Naive thymus-derived CD4-positive, alpha-beta T cell (primary cell): ENCODE measurements at regions not wholly inside any gene's neighbourhood (a gene's known extent, or its start where the extent isn't known, plus 50 kb on each side); places are given as distances from the start of the nearest gene placed in this dataset.
"Not testable (repeated sequence)": the region's sequence is repeated elsewhere in the genome, so short reads cannot be mapped to it uniquely, and the experiment has no call there.

Source experiments
- ATAC-seq: fragments of 150-1000 bp; cut with Tn5 transposase; 2 replicates; pipeline ENCODE4 v1.10.0; 2021; ENCODE audit warnings: mild to moderate bottlenecking, moderate library complexity
- CTCF ChIA-PET: fragments of 350-600 bp; sonication (Branson Sonifier 250); formaldehyde crosslinking; loops from one replicate; lab custom pipeline; 2021; ENCODE audit warnings: antibody characterized with exemption; lab: Charles Lee
- POLR2A ChIA-PET: fragments of 350-600 bp; sonication (Branson Sonifier 250); formaldehyde crosslinking; loops from one replicate; lab custom pipeline; 2021; ENCODE audit warnings: antibody characterized with exemption, inconsistent platforms; lab: Charles Lee
- DNase-seq, 9 donors: peaks; one replicate each; pipeline versions ENCODE4 v3.0.0 to v3.0.0-alpha.2; 2020 to 2022; ENCODE audit warnings: mixed read lengths in 1 of 9
- H3K27ac ChIP-seq: one replicate; pipeline ENCODE4 v1.7.0; 2013; ENCODE audit warnings: mild to moderate bottlenecking, low read depth, low read length, moderate library complexity
- H3K27me3 ChIP-seq, 2 donors: one replicate each; pipeline ENCODE4 v1.7.0; 2013; ENCODE audit warnings: low read length in 2 of 2, mild to moderate bottlenecking in 2 of 2, moderate library complexity in 2 of 2; ENCODE audit not compliant: control insufficient read depth in 2 of 2, insufficient read depth in 2 of 2
- H3K36me3 ChIP-seq, 3 experiments: 1 replicate in 2 of 3; 2 replicates in 1 of 3; pipeline ENCODE4 v1.7.0; 2013; ENCODE audit warnings: low read length in 3 of 3, mild to moderate bottlenecking in 3 of 3, moderate library complexity in 1 of 3; ENCODE audit not compliant: insufficient read depth in 3 of 3, control insufficient read depth in 2 of 3
- H3K4me1 ChIP-seq, 2 donors: one replicate each; pipeline ENCODE4 v1.7.0; 2013; ENCODE audit warnings: low read length in 2 of 2, mild to moderate bottlenecking in 2 of 2, moderate library complexity in 1 of 2; ENCODE audit not compliant: control insufficient read depth in 2 of 2, insufficient read depth in 2 of 2
- H3K4me3 ChIP-seq: 2 replicates; pipeline ENCODE4 v1.7.0; 2013; ENCODE audit warnings: mild to moderate bottlenecking, low read length
- H3K9me3 ChIP-seq, 3 experiments: 1 replicate in 2 of 3; 2 replicates in 1 of 3; pipeline ENCODE4 v1.7.0; 2013; ENCODE audit warnings: low read length in 3 of 3; ENCODE audit not compliant: control insufficient read depth in 2 of 3
- H3K27ac Mint-ChIP-seq, 9 donors: one replicate each; pipeline ENCODE4 v1.8.0; 2020 to 2022; ENCODE audit warnings: mixed read lengths in 9 of 9, mild to moderate bottlenecking in 8 of 9, moderate library complexity in 5 of 9, inconsistent platforms in 2 of 9
- H3K27me3 Mint-ChIP-seq, 5 donors: one replicate each; pipeline ENCODE4 v1.8.0; 2021 to 2022; ENCODE audit warnings: mixed read lengths in 5 of 5, mild to moderate bottlenecking in 1 of 5
- H3K36me3 Mint-ChIP-seq, 5 donors: one replicate each; pipeline ENCODE4 v1.8.0; 2020 to 2022; ENCODE audit warnings: mixed read lengths in 5 of 5, mild to moderate bottlenecking in 3 of 5, inconsistent platforms in 1 of 5
- H3K4me1 Mint-ChIP-seq, 7 donors: one replicate each; pipeline ENCODE4 v1.8.0; 2020 to 2022; ENCODE audit warnings: mixed read lengths in 7 of 7, mild to moderate bottlenecking in 3 of 7, inconsistent platforms in 1 of 7
- H3K4me3 Mint-ChIP-seq, 10 donors: one replicate each; pipeline ENCODE4 v1.8.0; 2020 to 2022; ENCODE audit warnings: mild to moderate bottlenecking in 10 of 10, mixed read lengths in 10 of 10, moderate library complexity in 6 of 10, inconsistent platforms in 2 of 10
- H3K9me3 Mint-ChIP-seq, 11 donors: one replicate each; pipeline ENCODE4 v1.8.0; 2020 to 2022; ENCODE audit warnings: mixed read lengths in 11 of 11, mild to moderate bottlenecking in 4 of 11, inconsistent platforms in 1 of 11, moderate library complexity in 1 of 11
- intact Hi-C, 2 donors: fragments of 100-400 bp; cut with micrococcal nuclease; formaldehyde crosslinking; loops; one replicate each; pipeline ENCODE4 v1.15.1; 2023

DNA sequence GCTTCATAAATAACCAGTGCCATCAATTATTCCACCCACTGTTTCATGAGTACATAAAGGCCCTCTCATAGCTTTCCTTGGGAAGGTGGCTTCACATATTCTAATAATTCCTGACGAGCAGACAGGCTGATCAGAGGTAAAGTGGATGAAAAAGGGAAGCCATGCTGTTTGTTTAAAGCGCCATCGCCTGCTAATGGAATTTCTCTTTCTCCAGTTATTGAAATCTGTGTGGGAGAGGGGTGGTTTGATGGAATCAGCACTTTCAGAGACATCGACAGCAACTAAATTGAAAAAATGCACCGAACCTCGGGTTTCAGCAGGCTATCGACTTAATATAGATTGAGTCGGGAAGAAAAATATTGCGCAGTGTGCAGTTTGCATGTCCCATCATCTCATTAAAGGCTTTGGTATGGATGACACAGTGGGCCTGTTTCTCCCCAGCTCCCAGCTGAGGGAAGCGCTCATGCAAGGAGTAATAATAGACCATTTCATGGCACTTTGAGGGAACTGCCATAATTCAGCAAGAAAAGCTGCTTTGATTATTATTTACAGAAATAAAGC, 472.1 kb downstream of the RBFOX1 start:
- intact Hi-C loops, result no loop called here
- CTCF ChIA-PET, result no interaction called here
- H3K9me3 ChIP-seq, result no peaks in the 10 kb centered on the region

DNA sequence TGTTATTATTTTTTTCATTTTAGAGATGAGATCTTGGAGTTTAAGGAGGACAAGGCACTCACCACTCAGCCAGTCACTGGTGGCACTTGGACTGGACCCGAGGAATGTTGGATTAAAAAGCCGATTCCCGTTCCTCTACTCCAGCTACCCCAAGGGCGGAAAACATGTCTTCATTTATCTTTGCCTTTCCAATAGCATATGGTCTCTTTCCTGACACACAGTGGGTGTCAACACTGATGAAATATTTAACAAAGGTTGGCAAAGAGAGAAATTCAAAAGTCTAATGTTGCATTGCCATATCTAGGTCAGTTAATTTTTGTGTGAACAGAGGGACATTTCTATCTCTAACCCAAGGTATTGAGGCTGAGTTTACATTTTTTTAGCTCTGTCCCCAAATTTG, 459.7 kb downstream of the RBFOX1 start:
- POLR2A ChIA-PET, result no interaction called here
- Histone ChIP-seq H3K9me3 (no peaks in the 10 kb centered on the region), H3K4me3 (no peak overlapping the region), H3K4me1 (no peaks in the 10 kb centered on the region), H3K27ac (no peak overlapping the region), H3K36me3 (no peaks in the 10 kb centered on the region), H3K27me3 (no peaks in the 10 kb centered on the region)
- peaks cover 0 to 5% (median 0%) of the 10 kb centered on the region in 5 donors for H3K36me3 Mint-ChIP-seq
- intact Hi-C loops, result no loop called here
- H3K9me3 Mint-ChIP-seq, result peaks cover 2 to 12% (median 7%) of the 10 kb centered on the region in 11 donors
- CTCF ChIA-PET, result no interaction called here
- ATAC-seq, result no peak
- no peak overlapping the region for H3K27ac Mint-ChIP-seq
- no peaks in the 10 kb centered on the region for H3K27me3 Mint-ChIP-seq
- no peak overlapping the region for H3K4me3 Mint-ChIP-seq
- no peaks in the 10 kb centered on the region for H3K4me1 Mint-ChIP-seq
- no peak for DNase-seq

More for the DNA sequence above, 472.1 kb downstream of the RBFOX1 start:
- DNase-seq (no peak), ATAC-seq (no peak)
- Mint-ChIP-seq H3K27me3 (no peaks in the 10 kb centered on the region), H3K9me3 (peaks cover 3 to 17% (median 9%) of the 10 kb centered on the region in 11 donors), H3K4me1 (no peaks in the 10 kb centered on the region), H3K36me3 (peaks cover 0 to 3% (median 0%) of the 10 kb centered on the region in 5 donors), H3K27ac (no peak overlapping the region), H3K4me3 (no peak overlapping the region)
- Histone ChIP-seq H3K27ac (no peak overlapping the region), H3K4me1 (no peaks in the 10 kb centered on the region), H3K27me3 (no peaks in the 10 kb centered on the region), H3K4me3 (no peak overlapping the region), H3K36me3 (no peaks in the 10 kb centered on the region)
- POLR2A ChIA-PET, result no interaction called here

DNA sequence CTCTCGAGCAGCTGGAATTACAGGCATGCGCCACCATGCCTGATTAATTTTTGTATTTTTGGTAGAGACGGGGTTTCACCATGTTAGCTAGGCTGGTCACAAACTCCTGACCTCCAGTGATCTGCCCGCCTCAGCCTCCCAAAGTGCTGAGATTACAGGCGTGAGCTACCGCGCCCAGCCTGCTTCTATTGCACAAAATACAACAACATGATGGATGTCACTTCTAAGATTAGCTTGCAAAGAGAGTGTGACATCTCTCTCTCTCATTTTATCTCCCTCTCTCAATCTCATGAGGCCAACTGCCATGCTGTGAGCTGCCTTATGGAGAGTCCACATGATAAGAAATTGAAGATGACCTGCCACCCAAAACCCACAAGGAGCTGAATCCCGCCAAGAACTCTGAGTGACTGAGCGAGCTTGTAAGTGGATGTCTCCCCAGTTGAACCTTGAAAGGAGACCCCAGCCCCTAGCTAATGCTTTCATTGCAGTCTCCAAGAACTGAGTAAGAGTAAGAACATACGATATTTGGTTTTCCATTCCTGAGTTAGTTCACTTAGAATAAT, 458.5 kb downstream of the RBFOX1 start:
- H3K27me3 ChIP-seq, result no peaks in the 10 kb centered on the region
- no peak overlapping the region for H3K4me3 Mint-ChIP-seq
- no peaks in the 10 kb centered on the region for H3K4me1 ChIP-seq
- H3K4me3 ChIP-seq, result no peak overlapping the region
- DNase-seq, result no peak
- no peak overlapping the region for H3K27ac Mint-ChIP-seq
- no peaks in the 10 kb centered on the region for H3K4me1 Mint-ChIP-seq
- no peak for ATAC-seq
- no peaks in the 10 kb centered on the region for H3K27me3 Mint-ChIP-seq
- CTCF ChIA-PET, result no interaction called here
- no peak overlapping the region for H3K27ac ChIP-seq
- no peaks in the 10 kb centered on the region for H3K36me3 ChIP-seq
- H3K9me3 Mint-ChIP-seq, result peaks cover 2 to 15% (median 7%) of the 10 kb centered on the region in 11 donors
- POLR2A ChIA-PET, result no interaction called here
- intact Hi-C loops, result no loop called here
- no peaks in the 10 kb centered on the region for H3K9me3 ChIP-seq
- peaks cover 0 to 5% (median 0%) of the 10 kb centered on the region in 5 donors for H3K36me3 Mint-ChIP-seq

DNA sequence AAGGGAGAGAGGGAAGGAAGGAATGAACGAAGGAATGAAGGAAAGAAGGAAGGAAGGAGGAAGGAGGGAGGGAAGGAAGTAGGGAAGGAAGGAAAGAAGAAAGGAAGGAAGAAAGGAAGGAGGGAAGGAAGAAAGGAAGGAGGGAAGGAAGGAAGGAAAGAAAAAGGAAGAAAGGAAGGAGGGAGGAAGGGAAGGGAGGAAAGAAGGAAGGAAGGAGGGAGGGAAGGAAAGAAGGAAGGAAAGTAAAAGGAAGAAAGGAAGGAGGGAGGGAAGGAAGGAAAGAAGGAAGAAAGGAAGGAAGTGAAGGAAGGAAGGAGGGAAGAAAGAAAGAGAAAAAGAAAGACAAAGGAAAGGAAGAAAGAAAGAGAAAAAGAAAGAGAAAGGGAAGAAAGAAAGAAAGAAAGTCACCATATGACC, 442.4 kb downstream of the RBFOX1 start:
- ATAC-seq, result no peak
- Histone ChIP-seq H3K27ac (no peak overlapping the region), H3K4me1 (no peaks in the 10 kb centered on the region), H3K9me3 (peaks cover 0 to 4% (median 0%) of the 10 kb centered on the region in 3 experiments), H3K36me3 (no peaks in the 10 kb centered on the region), H3K27me3 (no peaks in the 10 kb centered on the region), H3K4me3 (no peak overlapping the region)
- DNase-seq, result no peak
- ChIA-PET CTCF (no interaction called here), POLR2A (no interaction called here)
- H3K4me3 Mint-ChIP-seq, result no peak overlapping the region
- peaks cover 0 to 4% (median 0%) of the 10 kb centered on the region in 5 donors for H3K36me3 Mint-ChIP-seq
- H3K9me3 Mint-ChIP-seq, result peaks cover 6 to 45% (median 15%) of the 10 kb centered on the region in 11 donors
- no peaks in the 10 kb centered on the region for H3K4me1 Mint-ChIP-seq
- H3K27ac Mint-ChIP-seq, result no peak overlapping the region
- intact Hi-C loops, result no loop called here
- H3K27me3 Mint-ChIP-seq, result no peaks in the 10 kb centered on the region

DNA sequence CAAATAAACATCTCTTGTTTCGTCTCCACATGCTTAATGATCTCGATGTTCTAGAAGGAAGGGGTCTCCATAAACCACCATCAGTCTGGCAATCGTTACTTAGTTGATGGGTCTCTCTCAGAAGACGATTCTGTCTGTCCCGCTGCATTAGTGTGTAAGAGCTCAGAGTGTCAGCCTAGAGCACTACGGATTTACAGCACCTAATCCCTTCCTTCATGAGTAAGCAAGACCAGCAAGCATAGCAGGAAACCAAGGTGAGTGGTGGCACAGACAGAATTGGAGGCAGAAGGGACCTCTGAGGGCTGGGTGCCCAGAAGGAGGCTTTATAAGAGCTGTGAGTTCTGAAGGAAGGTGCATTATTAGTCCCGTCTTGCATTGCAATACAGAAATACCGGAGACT, 440.1 kb downstream of the RBFOX1 start:
- Histone ChIP-seq H3K27ac (no peak overlapping the region), H3K36me3 (no peaks in the 10 kb centered on the region), H3K4me3 (no peak overlapping the region), H3K27me3 (no peaks in the 10 kb centered on the region), H3K9me3 (peaks cover 0 to 4% (median 0%) of the 10 kb centered on the region in 3 experiments), H3K4me1 (no peaks in the 10 kb centered on the region)
- Mint-ChIP-seq H3K27ac (no peak overlapping the region), H3K4me1 (no peaks in the 10 kb centered on the region), H3K36me3 (peaks cover 0 to 4% (median 0%) of the 10 kb centered on the region in 5 donors), H3K9me3 (peaks cover 4 to 49% (median 16%) of the 10 kb centered on the region in 11 donors), H3K27me3 (no peaks in the 10 kb centered on the region), H3K4me3 (no peak overlapping the region)
- DNase-seq (no peak), ATAC-seq (no peak)
- intact Hi-C loops, result no loop called here
- ChIA-PET POLR2A (no interaction called here), CTCF (no interaction called here)

DNA sequence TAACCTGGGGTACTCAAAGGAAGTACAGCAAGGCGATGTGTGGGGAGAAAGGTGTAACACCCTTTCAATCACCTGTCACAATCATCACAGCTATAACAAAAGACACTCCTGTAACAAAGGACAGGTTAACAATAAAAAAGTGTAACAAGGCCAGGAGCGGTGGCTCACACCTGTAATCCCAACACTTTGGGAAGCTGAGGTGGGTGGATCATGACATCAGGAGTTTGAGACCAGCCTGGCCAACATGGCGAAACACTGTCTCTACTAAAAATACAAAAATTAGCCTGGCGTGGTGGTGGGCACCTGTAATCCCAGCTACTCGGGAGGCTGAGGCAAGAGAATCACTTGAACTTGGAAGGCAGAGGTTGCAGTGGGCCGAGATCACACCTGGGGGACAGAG, 436.4 kb downstream of the RBFOX1 start:
- CTCF ChIA-PET, H3K27ac Mint-ChIP-seq, H3K4me1 Mint-ChIP-seq, H3K36me3 Mint-ChIP-seq, ATAC-seq, H3K4me1 ChIP-seq, H3K27ac ChIP-seq, H3K4me3 ChIP-seq, H3K36me3 ChIP-seq, H3K9me3 ChIP-seq, H3K27me3 Mint-ChIP-seq, POLR2A ChIA-PET, DNase-seq, H3K27me3 ChIP-seq, intact Hi-C loops, H3K4me3 Mint-ChIP-seq: not testable (repeated sequence)
- peaks cover 7 to 37% (median 18%) of the 10 kb centered on the region in 11 donors for H3K9me3 Mint-ChIP-seq

DNA sequence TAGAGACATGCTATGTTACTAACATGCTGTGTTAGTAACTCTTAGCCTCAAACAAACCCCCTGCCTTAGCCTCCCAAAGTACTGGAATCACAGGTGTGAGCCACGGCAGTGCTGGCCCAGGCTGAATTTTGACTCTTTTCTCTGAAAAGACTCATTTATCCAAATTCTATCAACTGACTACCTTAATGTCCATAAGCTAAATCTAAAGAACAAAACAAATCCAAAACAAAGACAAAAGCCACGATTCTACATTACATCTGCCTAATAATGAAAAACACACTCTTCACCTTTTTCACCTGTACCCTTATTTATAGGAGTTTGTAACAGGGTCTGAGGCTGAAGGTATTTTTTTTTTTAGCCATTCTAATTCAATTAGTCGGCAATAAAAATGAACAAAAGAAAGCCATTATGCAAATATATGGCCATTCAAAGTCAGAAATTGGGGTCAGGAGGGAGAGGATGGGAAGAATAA, 432.5 kb downstream of the RBFOX1 start:
- Mint-ChIP-seq H3K36me3 (no peaks in the 10 kb centered on the region), H3K4me1 (no peaks in the 10 kb centered on the region), H3K27ac (no peak overlapping the region), H3K27me3 (no peaks in the 10 kb centered on the region), H3K9me3 (peaks cover 4 to 20% (median 9%) of the 10 kb centered on the region in 11 donors), H3K4me3 (no peak overlapping the region)
- Histone ChIP-seq H3K27me3 (no peaks in the 10 kb centered on the region), H3K9me3 (no peaks in the 10 kb centered on the region), H3K36me3 (no peaks in the 10 kb centered on the region), H3K4me1 (no peaks in the 10 kb centered on the region), H3K4me3 (no peak overlapping the region), H3K27ac (no peak overlapping the region)
- POLR2A ChIA-PET, result no interaction called here
- ATAC-seq, result no peak
- CTCF ChIA-PET, result no interaction called here
- intact Hi-C loops, result no loop called here
- DNase-seq, result no peak
